T1000 (cell line): ENCODE measurements at regions not wholly inside any gene's neighbourhood (a gene's known extent, or its start where the extent isn't known, plus 50 kb on each side); places are given as distances from the start of the nearest gene placed in this dataset.
"Not testable (repeated sequence)": the region's sequence is repeated elsewhere in the genome, so short reads cannot be mapped to it uniquely, and the experiment has no call there.

Source experiments
- DNase-seq: peaks from one replicate; lab custom pipeline; 2025; ENCODE audit warnings: mixed read lengths; lab: John Stamatoyannopoulos, UW

DNA sequence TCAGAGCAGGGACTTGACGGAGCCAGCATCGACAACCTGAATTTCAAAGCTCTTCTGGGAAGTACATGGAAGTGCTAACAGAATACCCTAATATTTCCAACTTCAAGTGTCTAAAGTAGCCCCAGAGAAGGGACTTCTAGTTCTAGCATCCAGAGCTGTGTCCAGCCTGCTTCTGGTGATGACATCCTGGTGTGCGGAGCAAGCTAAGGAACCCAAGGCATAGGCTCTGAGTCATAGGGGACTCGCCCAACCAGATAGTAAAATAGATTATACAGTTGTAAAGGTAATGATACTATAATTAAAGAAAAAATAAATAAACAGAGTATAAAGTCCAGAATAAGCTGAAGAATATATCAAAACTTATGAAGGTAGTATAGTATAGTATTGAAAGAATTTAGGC is 108.1 kb upstream of the SERPINE2 start:
- DNase-seq: no peak

DNA sequence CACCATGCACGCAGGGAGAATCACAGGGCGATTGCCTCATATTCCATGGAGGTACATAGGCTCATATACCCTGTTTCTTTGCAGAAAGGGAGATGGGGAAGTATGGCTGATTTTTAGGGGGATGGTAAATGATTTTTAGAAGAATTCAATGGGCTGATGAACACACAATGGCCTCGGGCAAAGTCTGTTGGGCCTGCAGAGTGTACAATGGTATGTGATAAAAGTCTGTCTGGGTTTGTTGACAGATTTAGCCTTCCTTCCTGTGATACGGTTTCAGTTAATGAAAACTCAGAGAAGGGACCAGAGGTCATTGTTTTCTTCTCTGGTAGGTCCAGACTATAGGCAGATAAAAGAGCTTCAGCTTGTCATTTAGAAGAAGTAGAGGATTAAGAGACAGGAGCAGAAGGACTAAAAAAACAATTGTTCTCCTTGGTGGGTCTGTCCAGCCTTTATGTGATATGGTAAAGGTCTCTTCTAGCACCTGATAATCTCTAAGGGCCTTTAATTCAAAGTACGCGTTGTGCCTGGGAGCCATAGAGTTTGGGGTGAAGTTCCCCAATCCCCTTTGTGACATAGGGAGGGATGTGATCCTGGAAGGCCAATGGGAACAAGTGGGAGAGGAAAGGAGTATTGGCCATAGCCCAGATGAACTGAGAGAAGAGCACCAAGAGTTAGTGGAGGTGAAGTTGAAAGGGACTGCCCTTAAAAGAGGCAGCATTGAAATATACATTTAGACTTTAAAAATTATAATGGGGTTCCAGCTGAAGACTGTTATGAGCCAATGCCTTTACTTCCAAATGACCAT is 107.5 kb upstream of the SERPINE2 start:
- DNase-seq: no peak

DNA sequence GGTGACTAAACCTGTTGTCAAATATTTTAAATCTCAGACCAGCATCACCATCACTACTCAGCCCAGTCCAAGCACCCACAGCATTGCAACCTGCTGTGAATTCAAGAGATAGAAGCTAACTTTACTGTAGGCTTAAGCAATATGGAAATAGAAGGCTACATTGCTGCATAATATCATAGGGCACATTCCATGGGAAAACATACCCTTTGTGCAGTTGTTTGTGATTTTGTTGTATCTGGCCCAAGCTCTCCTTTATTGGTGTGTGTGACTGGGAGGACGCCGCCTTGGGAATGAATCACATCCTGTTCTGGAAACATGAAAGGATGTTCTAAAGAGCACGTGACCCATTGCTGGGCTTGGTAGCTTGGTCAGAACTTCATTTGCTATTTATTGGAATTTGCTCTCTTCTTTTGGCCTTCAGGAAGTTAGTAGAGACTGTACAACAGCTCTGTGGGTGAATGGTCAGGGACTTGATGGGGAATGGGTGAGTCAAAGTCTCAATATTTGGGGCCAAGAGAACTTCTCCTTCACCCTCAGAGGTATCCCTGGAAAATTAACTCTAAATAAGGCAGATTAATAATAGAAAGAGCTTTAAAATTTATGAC is 106.8 kb upstream of the SERPINE2 start:
- DNase-seq: no peak

DNA sequence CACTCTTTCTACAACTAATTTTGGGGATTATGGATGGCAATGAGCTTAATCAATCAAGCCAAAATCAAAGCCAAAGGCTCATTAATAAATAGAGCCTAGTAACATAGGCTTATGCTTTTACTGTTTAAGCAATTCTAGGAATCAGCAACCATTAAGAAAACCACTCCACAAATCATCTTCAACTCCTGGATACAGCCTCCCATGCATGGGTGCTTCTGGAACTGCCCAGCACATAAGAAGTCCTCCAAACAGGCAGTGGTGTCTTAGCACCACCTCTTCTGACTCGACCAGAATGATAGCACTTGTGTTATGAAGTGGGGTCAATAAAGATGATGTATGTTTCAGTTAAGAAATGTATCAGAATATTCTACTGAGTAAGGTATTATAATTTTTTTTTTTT is 104.4 kb upstream of the SERPINE2 start:
- DNase-seq: no peak

DNA sequence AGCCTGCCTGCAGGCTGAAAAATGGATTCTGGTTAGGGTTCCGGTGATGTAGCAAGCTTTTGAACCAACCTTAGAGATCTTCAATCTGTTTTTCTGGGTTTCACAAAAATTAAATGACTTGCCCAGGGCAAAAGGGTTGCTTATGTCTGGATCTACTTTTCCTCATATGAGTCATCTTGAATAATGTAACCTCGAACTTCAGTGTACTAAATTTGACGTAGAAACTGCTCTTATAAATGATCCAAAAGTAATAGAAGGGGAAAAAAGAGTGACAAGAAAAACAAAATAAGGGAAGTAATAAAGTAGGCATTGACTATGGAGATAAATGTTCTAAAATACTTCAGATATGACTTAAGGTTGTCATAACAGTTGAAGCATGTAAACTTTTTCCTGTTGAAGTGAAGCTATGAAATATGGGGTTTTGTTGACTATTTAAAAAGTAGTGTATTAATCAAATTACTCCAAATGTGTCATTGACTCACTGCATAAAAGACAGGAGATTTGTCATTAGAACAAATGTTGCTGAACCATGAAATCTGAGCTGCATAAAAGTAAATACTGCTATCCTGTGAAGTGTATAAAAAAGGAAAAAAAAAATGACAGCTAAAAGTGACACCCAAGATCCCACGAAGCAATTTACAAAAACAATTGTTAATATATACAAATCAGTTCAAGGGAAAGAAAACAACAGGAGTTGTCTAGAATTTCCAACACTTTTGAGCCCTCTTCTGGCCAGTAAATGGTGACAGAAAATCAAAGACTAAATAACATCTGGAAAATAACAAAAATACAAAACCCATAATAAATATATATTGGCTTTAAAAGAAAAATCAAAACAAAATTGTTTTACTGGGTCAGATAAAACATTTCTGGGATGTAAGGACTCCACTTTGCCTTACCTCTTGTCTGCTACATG is 103.6 kb upstream of the SERPINE2 start:
- DNase-seq: no peak

DNA sequence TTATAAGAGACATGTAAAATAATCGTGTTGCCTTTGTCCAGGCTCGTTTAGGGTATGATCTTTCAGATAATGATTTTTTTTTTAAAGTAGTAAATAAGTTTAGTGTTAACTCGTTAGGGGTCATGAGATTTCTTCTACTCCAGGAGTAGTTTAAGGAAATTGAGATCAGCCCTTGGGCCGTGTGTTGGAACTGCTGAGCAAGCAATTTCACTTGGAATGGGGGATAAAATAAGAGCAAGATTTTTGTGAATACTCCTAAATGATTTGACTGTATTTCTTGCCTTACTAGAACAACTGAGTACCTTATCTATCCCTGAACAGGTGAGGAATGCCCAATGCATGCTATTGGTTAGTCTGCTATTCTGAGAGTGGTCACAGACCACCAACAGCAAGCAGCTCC is 102.2 kb upstream of the SERPINE2 start:
- DNase-seq: no peak

DNA sequence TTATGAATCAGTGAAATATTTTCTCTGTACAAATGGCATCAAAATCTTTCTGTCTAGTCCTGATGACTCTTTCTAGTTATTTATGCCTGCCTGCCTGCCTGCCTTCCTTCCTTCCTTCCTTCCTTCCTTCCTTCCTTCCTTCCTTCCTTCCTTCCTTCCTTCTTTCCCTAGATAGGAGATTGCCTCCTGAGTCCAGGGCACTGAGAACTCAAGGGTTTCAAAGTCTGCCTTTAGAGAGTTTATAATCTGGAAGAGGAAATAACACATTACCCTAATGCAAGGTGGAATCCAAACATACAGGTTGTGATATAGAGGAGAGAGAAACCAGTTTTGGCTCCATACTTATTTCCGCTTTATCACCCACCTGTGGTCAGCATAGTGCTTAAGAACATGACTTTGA is 98.1 kb upstream of the SERPINE2 start:
- DNase-seq: no peak

DNA sequence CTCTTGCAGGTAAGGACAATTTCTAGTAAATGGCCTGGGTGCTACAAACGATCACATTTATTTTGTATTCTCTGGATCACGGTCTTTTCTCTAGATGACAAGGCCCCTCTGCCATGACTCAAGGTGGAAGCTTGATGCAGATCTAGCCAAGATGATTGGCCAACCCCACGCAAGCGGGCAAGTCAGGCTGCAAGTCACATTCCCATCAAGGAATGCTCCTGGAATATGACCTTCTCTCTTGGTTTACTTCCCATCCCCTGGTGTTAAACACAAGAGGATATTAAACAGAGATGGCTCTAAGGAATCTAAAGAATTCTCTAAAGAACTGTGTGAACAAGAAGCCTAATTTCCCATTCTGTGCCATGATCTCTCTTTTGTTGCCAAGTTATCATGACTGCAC is 97.3 kb upstream of the SERPINE2 start:
- no peak for DNase-seq

DNA sequence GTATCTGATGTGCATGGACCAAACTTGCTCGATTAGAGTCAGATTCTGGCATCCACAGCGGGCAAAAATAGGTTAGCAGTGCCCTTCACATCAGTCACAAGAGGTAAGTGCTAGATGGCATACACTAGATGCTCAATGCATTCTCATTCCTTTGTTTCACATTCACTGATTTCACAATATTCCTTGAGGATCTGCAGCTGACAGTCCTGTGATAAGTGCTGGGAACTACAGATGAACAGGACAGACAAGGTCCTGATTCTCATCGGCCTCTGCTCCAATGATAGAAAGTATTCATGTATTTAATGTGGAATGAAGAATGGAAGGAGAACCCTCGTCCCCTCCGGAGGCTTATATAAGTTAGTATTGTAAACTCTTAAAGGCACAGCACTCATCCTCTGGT is 96.8 kb upstream of the SERPINE2 start:
- no peak for DNase-seq

DNA sequence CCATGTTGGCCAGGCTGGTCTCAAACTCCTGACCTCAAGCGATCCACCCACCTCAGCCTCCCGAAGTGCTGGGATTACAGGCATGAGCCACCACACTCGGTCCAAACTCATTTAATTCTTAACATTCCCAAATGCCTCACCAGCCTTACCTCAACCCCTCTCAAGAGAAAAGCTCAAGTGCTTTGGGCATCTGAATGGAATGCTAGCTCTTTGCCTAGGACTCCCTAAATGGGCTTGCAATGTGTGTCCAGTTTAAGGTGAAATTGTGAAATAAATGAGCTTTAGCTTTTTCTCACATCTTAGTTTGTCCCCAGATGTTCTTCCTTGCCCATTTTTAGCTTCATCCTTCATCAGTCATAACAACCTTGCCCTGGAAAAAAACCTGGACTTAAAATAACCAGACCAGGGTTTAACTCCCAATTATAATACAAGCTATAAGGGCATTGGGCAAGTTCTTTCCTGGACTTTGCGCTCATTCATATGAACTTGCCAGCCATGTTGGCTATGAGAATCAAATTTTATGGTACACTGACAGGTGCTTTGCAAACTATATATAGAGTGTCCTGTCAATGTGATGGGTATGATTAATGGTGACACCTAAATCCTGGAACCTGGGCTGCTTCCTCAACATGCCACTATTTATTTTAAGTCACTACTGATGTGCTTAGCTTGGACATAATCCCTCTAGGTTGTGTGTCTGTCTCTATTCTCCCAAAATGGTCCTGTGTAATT is 95.1 kb upstream of the SERPINE2 start:
- DNase-seq: no peak

DNA sequence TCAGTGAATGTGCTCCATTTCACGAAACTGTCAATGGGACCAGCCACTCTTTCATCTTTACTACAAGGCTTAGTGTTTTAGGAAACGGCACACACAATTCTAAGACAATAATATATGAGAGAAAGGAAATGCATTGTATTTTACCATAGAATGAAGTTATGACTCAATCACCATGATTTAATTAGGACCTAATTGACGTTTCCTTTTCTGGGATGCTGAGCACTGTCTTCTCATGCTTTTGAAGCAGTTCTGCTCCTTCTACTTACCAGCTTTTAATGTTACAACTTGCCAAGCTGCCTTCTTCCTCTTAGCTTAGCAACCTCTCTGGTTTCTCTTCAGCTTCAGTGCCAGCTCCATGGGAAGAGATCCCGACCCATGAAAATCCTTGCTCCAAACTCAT is 94.3 kb upstream of the SERPINE2 start:
- DNase-seq: no peak

DNA sequence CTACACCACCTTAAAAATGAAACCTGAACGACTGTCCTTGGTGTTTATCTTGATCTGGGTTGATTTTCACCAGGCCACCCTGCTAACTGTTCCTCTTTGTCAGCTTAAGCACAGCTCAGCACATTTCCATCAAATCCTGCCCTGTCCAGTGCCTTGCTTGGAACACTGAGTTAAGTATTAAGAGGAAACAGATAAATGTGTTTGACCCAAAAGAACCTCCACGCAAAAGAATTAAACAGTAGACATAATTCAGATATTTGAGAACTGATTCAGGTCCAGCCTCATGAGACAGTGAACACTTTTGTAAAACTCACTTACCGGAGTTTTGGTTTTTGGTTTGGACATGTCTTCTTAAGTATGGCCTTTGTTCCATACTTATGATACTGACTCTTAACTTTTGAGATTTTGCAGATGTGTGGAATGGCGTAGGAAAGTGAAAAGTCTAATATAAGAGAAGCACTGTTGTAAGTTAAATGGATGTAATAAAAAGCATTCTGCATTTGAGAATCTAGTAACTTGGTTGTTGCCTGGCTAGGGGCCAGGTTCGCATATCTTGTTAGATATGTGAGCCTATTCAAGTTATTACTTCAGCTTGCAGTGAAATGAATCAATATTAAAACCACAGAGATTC is 88.9 kb upstream of the SERPINE2 start:
- DNase-seq: no peak

DNA sequence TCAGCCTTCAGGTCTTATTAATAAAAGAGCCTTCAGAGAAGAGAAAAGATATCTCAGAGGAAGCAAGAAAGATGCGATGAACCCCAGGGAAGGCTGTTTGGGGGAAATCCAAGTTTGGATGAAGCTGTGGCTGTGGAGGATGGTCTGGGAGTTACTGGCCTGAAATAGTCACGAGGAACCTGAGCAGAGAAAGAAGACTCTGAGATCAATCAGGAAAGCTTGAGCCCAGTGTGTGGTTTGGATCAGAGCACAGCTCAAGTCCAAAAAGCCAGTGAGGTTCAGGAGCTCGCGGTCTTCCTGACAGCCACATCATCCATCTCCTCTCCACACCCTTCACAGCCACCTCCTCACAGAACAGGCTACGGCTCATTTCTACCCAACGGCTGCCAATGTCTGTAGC is 87.4 kb upstream of the SERPINE2 start:
- DNase-seq: no peak

DNA sequence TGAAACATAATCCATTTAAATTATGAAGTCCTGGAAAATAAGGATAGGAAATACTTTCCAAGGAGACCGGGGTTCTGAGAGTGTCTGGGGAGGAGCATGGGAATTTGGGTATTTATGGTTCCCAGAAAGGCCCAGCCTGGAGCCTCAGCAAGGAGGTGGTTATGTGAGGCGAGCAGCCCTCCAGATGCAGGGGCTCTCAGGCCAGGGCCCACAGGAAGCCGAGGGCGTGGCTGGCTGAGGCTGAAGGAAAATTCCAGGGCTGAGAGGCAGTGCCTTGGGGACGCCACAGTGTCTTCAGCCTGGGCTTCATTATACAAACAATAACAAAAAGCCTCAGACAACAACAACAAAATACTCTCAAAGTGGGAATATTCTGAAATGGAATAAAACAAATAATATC is 86.9 kb upstream of the SERPINE2 start:
- DNase-seq: no peak

DNA sequence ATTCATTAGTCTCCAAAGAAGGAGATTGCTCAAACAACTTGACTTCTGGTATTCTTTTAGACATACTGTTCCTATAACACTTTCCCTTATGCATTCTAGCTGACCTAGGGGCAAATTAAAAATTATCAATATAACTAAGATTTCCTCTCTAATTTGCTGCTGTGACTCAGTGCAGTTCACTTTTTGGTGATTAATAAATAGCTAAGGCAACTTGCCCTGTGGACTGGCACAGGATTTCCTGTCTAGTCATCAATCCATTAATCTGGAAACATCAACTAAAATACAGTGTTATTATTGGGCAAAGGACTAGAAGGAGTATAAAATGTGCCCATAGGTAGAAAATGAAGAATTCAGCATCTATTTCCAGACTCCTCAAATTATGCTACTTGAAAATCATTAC is 83.5 kb upstream of the SERPINE2 start:
- no peak for DNase-seq

DNA sequence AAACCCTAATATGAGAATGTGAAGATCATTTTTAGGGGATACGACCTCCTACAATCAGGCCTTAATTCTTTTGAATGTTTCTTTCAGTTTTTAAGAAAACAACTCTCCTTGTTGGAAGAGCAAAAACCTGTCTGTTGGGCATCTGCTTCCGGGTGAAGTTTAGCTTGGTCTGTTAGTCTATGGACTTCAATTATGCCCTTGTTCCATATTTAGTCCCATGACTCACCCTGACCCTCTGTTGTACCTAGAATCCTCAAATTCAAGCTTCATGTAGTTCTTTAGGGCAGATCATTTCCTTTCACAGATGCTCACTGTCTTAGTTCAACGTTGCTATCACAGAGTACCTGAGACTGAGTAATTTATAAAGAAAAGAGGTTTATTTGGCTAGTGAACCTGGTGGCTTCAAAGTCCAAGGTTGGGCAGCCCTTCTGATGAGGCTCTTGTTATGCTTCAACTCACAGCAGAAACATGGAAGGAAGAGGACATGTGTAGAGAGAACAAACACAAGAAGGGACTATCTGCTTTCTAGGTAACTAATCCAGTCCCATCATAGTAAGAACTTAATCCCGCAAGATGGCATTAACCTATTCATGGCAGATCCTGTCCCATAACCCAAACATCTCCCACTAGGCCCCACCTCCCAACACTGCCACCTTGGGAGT is 82.5 kb upstream of the SERPINE2 start:
- DNase-seq: no peak

DNA sequence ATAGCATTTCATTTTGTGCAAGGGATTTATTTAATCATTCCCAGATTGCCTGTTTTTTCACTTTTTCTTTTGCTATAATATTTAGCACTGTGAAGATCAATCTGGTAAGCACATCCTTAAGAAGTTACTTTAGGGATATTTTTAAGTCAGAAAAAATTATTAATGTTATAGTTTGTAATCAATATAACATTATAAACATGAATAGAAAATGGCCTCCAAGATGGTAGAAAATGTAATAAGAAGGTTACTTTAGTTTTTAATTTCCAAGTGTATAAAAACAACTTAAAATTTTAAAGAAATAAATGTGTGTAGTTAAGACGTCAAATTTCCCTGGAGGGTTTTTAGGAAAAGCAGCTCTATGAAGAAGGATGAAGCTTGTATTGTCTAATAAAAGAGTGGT is 81.9 kb upstream of the SERPINE2 start:
- DNase-seq: no peak

DNA sequence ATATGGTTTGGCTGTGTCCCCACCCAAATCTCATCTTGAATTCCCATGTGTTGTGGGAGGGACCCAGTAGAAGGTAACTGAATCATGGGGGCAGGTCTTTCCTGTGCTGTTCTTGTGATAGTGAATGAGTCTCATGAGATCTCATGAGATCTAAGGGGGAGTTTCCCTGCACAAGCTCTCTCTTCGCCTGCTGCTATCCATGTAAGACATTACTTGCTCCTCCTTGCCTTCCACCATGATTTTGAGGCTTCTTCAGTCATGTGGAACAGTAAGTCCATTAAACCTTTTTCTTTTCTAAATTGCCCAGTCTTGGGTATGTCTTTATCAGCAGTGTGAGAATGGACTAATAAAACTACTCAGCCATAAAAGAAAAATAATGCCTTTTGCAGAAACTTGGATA is 80.8 kb upstream of the SERPINE2 start:
- not testable (repeated sequence) for DNase-seq

DNA sequence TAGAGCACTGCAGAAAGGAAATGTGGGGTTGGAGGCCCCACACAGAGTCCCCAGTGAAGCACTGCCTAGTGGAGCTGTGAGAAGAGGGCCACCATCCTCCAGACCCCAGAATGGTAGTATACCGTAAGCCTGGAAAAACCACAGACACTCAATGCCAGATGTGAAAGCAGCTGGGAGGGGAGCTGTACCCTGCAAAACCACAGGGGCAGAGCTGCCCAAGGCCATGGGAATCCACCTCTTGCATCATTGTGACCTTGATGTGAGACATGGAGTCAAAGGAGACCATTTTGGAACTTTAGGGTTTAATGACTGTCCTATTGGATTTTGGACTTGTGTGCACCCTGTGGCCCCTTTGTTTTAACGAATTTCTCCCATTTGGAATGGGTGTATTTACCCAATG is 75.3 kb upstream of the SERPINE2 start:
- no peak for DNase-seq

DNA sequence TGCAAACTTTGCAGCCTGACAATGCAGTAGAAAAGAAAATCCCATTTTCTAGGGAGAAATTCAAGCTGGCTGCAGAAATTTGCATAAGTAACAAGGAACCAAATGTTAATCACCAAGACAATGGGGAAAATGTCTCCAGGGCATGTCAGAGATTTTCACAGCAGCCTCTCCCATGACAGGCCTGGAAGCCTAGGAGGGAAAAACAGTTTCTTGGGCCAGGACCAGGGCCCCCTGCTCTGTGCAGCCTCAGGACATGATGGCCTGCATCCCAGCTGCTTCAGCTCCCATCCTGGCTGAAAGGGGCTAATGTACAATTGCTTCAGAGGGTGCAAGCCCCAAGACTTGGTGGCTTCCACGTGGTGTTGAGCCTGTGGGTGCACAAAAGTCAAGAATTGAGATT is 74.8 kb upstream of the SERPINE2 start:
- DNase-seq: not testable (repeated sequence)

DNA sequence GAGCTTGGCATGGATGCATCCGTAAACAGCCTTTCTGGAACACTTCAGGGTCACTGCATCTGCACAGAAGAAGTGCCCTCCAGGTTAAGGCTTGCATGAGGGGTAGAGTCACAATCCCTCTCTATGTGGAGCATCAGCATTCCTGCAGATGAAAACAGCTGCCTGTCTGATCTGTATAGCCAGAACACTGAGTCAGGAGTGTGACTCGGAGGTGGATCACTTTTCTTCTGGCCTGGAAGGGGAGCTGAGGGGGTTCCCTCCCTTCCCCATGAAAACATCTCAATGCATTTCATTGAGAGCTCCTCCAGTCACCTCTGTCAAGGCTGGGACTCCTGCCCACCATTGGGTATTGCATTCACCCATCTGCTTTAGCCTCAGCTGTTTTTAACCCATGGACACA is 72.5 kb upstream of the SERPINE2 start:
- DNase-seq: peak; percentile 3
